NB4 (cell line): ENCODE measurements at regions not wholly inside any gene's neighbourhood (a gene's known extent, or its start where the extent isn't known, plus 50 kb on each side); places are given as distances from the start of the nearest gene placed in this dataset.

Experiments used
- DNase-seq: peaks from one replicate; pipeline ENCODE4 v3.0.0; 2010; ENCODE audit warnings: low read depth
- H3K4me3 ChIP-seq: one replicate; pipeline ENCODE4 v1.5.1; 2011; ENCODE audit warnings: mild to moderate bottlenecking, low read depth, low read length, moderate library complexity
- CTCF ChIP-seq: IDR thresholded peaks from one replicate; pipeline ENCODE4 v1.5.1; 2012; ENCODE audit warnings: low read depth, low read length
- MAX ChIP-seq: IDR thresholded peaks from 2 replicates; pipeline ENCODE4 v1.6.1; 2011; ENCODE audit warnings: low read depth, low read length
- MYC ChIP-seq: IDR thresholded peaks from 2 replicates; pipeline ENCODE4 v1.6.1; 2011; ENCODE audit warnings: low read depth, low read length
- POLR2A ChIP-seq: IDR thresholded peaks from 2 replicates; pipeline ENCODE4 v1.6.1; 2011; ENCODE audit warnings: mild to moderate bottlenecking; ENCODE audit not compliant: insufficient read length; ENCODE audit errors: extremely low read depth

GRCh38 chr14:66119606-66120231, 366.5 kb upstream of the CCDC196 start:
- no peak overlapping the region for H3K4me3 ChIP-seq
- DNase-seq: no peak
- TF ChIP-seq POLR2A: no peak
- no peak for TF ChIP-seq MAX
- no peak for TF ChIP-seq MYC
- no peak for TF ChIP-seq CTCF

GRCh38 chr14:66120402-66120801, 365.8 kb upstream of the CCDC196 start:
- no peak overlapping the region for H3K4me3 ChIP-seq
- TF ChIP-seq MAX (no peak), CTCF (no peak), POLR2A (no peak), MYC (no peak)
- DNase-seq: no peak

GRCh38 chr14:66121859-66122258, 364.3 kb upstream of the CCDC196 start:
- no peak for TF ChIP-seq CTCF
- TF ChIP-seq MAX: no peak
- TF ChIP-seq MYC: no peak
- no peak for TF ChIP-seq POLR2A
- no peak for DNase-seq
- H3K4me3 ChIP-seq: no peak overlapping the region

DNA sequence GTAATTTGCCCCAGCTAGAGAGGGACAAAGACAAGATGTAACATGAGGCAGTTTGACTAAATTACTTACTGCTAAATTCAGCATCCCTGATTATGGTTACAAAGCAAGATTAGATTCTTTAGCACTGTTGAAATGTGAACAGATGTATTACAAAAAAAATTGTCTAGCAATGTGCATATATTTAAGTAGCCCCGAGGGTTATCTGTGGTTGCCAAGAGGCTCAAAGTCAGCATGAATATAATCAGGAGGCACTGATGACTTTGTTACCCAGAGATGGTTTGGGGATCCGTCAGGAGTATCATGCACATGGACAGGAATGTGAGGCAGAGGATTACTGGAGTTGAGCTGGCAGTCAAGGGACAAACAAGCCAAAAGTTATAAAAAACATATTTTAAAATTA, 356.9 kb upstream of the CCDC196 start:
- H3K4me3 ChIP-seq: no peak overlapping the region
- TF ChIP-seq MYC: no peak
- TF ChIP-seq POLR2A: no peak
- TF ChIP-seq MAX: no peak
- TF ChIP-seq CTCF: no peak
- DNase-seq: no peak

GRCh38 chr14:66131111-66131510, 355.1 kb upstream of the CCDC196 start:
- H3K4me3 ChIP-seq: no peak overlapping the region
- TF ChIP-seq CTCF (no peak), POLR2A (no peak), MAX (no peak), MYC (no peak)
- DNase-seq: no peak
